NCI-H226 (cell line): ENCODE measurements at regions not wholly inside any gene's neighbourhood (a gene's known extent, or its start where the extent isn't known, plus 50 kb on each side); places are given as distances from the start of the nearest gene placed in this dataset.
"Not testable (repeated sequence)": the region's sequence is repeated elsewhere in the genome, so short reads cannot be mapped to it uniquely, and the experiment has no call there.

Experiments used
- DNase-seq: peaks from one replicate; pipeline ENCODE4 v3.0.0-alpha.2; 2015

GRCh38 chr1:192907545-192908243 lies 98.9 kb downstream of the RGS2 start:
- DNase-seq = peak; percentile 45

- not testable (repeated sequence) for DNase-seq
Measured at GRCh38 chr1:192911896-192912656, 103.2 kb downstream of the RGS2 start.

- DNase-seq = no peak
Measured at GRCh38 chr1:192913683-192914082, 104.8 kb downstream of the RGS2 start.

GRCh38 chr1:192914092-192914491 lies 105.3 kb downstream of the RGS2 start:
- DNase-seq = no peak

- DNase-seq = no peak
Measured at GRCh38 chr1:192914696-192915095, 105.9 kb downstream of the RGS2 start.

GRCh38 chr1:192916021-192916420 lies 107.2 kb downstream of the RGS2 start:
- DNase-seq = no peak

GRCh38 chr1:192918259-192918658 lies 109.4 kb downstream of the RGS2 start:
- DNase-seq = no peak

GRCh38 chr1:192920412-192920811 lies 111.6 kb downstream of the RGS2 start:
- no peak for DNase-seq

GRCh38 chr1:192925609-192926008 lies 116.8 kb downstream of the RGS2 start:
- DNase-seq = no peak

GRCh38 chr1:192926736-192927135 lies 117.9 kb downstream of the RGS2 start:
- no peak for DNase-seq

GRCh38 chr1:192927496-192927895 lies 118.7 kb downstream of the RGS2 start:
- no peak for DNase-seq

GRCh38 chr1:192929597-192929996 lies 120.8 kb downstream of the RGS2 start:
- no peak for DNase-seq

- DNase-seq = no peak
Measured at GRCh38 chr1:192933744-192934143, 124.9 kb downstream of the RGS2 start.

GRCh38 chr1:192936313-192937018 lies 122.7 kb downstream of the UCHL5 start:
- DNase-seq = no peak

GRCh38 chr1:192937128-192937527 lies 122.0 kb downstream of the UCHL5 start:
- no peak for DNase-seq

- DNase-seq = no peak
Measured at GRCh38 chr1:192939440-192939839, 119.7 kb downstream of the UCHL5 start.

GRCh38 chr1:192940658-192941057 lies 118.5 kb downstream of the UCHL5 start:
- DNase-seq = no peak

- DNase-seq = no peak
Measured at GRCh38 chr1:192941722-192942411, 117.3 kb downstream of the UCHL5 start.

- no peak for DNase-seq
Measured at GRCh38 chr1:192943108-192943507, 116.1 kb downstream of the UCHL5 start.

GRCh38 chr1:192943522-192943921 lies 115.6 kb downstream of the UCHL5 start:
- no peak for DNase-seq

- DNase-seq = no peak
Measured at GRCh38 chr1:192945390-192946130, 113.6 kb downstream of the UCHL5 start.

- peak; percentile 15 for DNase-seq
Measured at GRCh38 chr1:192949783-192950182, 109.4 kb downstream of the UCHL5 start.
